ENCODE measurements at regions not wholly inside any gene's neighbourhood (a gene's known extent, or its start where the extent isn't known, plus 50 kb on each side); places are given as distances from the start of the nearest gene placed in this dataset.

- TF ChIP-seq TCF3 (CRISPR knock-in tag; IDR thresholded peaks at IDR 0.05) (no peak), PRPF4 (IDR thresholded peaks at IDR 0.05; ENCODE audit: insufficient read depth, low read depth, low read length, poor library complexity, severe bottlenecking) (no peak), MAZ (CRISPR knock-in tag; conservative IDR thresholded peaks at IDR 0.05 in 1 of 2, IDR thresholded peaks at IDR 0.05 in 1 of 2) (no peak)
Measured at GRCh38 chr4:121614101-121614500, 82.7 kb downstream of the ANXA5 start (continued).

DNA sequence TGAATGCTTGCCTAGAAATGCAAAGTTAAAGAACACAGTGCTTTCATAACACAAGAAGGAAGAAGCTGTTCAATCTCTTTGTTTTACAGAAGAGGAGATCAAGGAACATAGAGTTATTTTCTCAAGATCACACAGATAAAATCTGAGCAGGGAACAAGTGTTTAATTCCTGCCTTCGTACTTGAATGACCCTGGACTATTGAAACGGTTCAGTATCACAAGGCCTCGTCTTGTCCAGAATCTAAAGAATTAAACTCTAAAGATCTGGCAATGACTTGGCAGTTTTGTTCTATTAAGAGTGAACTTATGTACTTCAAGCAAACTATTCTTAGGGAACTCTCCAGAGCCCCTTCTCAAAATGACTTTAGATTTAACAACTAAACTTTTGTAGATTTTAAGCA, 97.7 kb downstream of the ANXA5 start:
- Histone ChIP-seq H3K27ac (ENCODE audit: extremely low read depth, low read depth, low read length) (no peak overlapping the region), H2AFZ (ENCODE audit: low read depth, low read length) (no peak overlapping the region), H4K20me1 (replicated peaks; ENCODE audit: control insufficient read depth, insufficient read depth, low read length) (no peaks in the 10 kb centered on the region), H3K4me2 (ENCODE audit: insufficient read depth, low read length) (no peak overlapping the region), H3K4me1 (replicated peaks in 1 of 2; ENCODE audit: control insufficient read depth in 2 of 2, insufficient read depth in 2 of 2, low read length in 2 of 2) (no peaks in the 10 kb centered on the region), H3K36me3 (ENCODE audit: control insufficient read depth, insufficient read depth, low read length) (no peaks in the 10 kb centered on the region), H3K9ac (ENCODE audit: insufficient read depth in 1 of 2, low read depth in 2 of 2, low read length in 2 of 2) (no peak overlapping the region), H3K79me2 (ENCODE audit: control insufficient read depth, insufficient read depth, low read length) (no peaks in the 10 kb centered on the region), H3K9me3 (replicated peaks; ENCODE audit: control insufficient read depth, insufficient read depth, low read depth, low read length) (no peaks in the 10 kb centered on the region), H3K9me1 (ENCODE audit: control insufficient read depth, insufficient read depth, low read length) (no peaks in the 10 kb centered on the region), H3K4me3 (no peak overlapping the region), H3K27me3 (ENCODE audit: control insufficient read depth in 2 of 2, insufficient read depth in 2 of 2, low read length in 2 of 2) (no peaks in the 10 kb centered on the region)
- TF ChIP-seq NFE2 (IDR thresholded peaks at IDR 0.05; ENCODE audit: low read depth) (peak; percentile 30; the same call in 1 of the 2 replicates), MBD2 (IDR thresholded peaks at IDR 0.05; ENCODE audit: borderline replicate concordance, low read depth) (no peak), MAFG (tag; conservative IDR thresholded peaks at IDR 0.05) (peak; percentile 54), NFE2L1 (tag; IDR thresholded peaks at IDR 0.05; ENCODE audit: borderline replicate concordance, low read depth) (peak; percentile 60; the same call in 1 of the 2 replicates)
- no peak for ATAC-seq
- intact Hi-C loops (cut with micrococcal nuclease) (no loop called here), in situ Hi-C loops (cut with MboI) (no loop called here)
- POLR2A ChIA-PET, result no interaction called here
- CTCF ChIA-PET (ENCODE audit: low intra/inter-chr PET ratio), result no interaction called here
- BruUV-seq (replicated peaks), result no TSS peak
- DNase-seq (ENCODE audit: extremely low read depth in 1 of 4, low spot score in 3 of 4), result no peak
- WGBS (ENCODE audit: insufficient coverage, low coverage, missing lambda C conversion rate), result 0% methylated on average over 3 of the region's 3 CpGs
- no peak for FAIRE-seq

Data from K562 (cell line).